A673 (cell line): ENCODE measurements at regions not wholly inside any gene's neighbourhood (a gene's known extent, or its start where the extent isn't known, plus 50 kb on each side); places are given as distances from the start of the nearest gene placed in this dataset.

Experiments used
- BruUV-seq: library from RNA; stranded (reverse); fragments of 400-500 nt; replicated peaks from 2 replicates; lab custom pipeline; 2021; lab: Mats Ljungman, UMichigan
- CTCF ChIA-PET: fragments of 300-600 bp; sonication (Branson Sonifier 250); formaldehyde crosslinking; loops from one replicate; lab custom pipeline; 2022; ENCODE audit warnings: antibody characterized with exemption; lab: Charles Lee
- POLR2A ChIA-PET: fragments of 300-600 bp; sonication (Branson Sonifier 250); formaldehyde crosslinking; loops from one replicate; lab custom pipeline; 2022; ENCODE audit warnings: antibody characterized with exemption; ENCODE audit not compliant: low non-redundant PET; lab: Charles Lee
- DNase-seq: peaks from one replicate; pipeline ENCODE4 v3.0.0-alpha.2; 2015; ENCODE audit warnings: low spot score
- H3K27ac ChIP-seq: fragments of 200-600 bp; sonication (generic); 2 replicates; pipeline ENCODE4 v1.5.1; 2016; ENCODE audit warnings: mixed run types, low read depth, mild to moderate bottlenecking, mixed read lengths, antibody characterized with exemption, low read length; ENCODE audit not compliant: poor library complexity, severe bottlenecking
- H3K27me3 ChIP-seq: fragments of 200-600 bp; sonication (generic); replicated peaks from 2 replicates; pipeline ENCODE4 v1.6.1; 2017; ENCODE audit warnings: mixed run types, low read depth, mild to moderate bottlenecking, mixed read lengths, antibody characterized with exemption, low read length; ENCODE audit not compliant: insufficient read depth, poor library complexity
- H3K36me3 ChIP-seq: fragments of 200-600 bp; sonication (generic); 2 replicates; pipeline ENCODE4 v1.6.1; 2016; ENCODE audit warnings: mixed run types, mild to moderate bottlenecking, mixed read lengths, antibody characterized with exemption, low read length; ENCODE audit not compliant: insufficient read depth, poor library complexity, severe bottlenecking
- H3K4me1 ChIP-seq: fragments of 200-600 bp; sonication (generic); 2 replicates; pipeline ENCODE4 v1.6.1; 2017; ENCODE audit warnings: mixed run types, mild to moderate bottlenecking, mixed read lengths, antibody characterized with exemption, low read length; ENCODE audit not compliant: insufficient read depth, poor library complexity, severe bottlenecking
- H3K4me3 ChIP-seq: fragments of 200-600 bp; sonication (generic); 2 replicates; pipeline ENCODE4 v1.5.1; 2016; ENCODE audit warnings: low read depth, mixed run types, mild to moderate bottlenecking, mixed read lengths, low read length; ENCODE audit not compliant: poor library complexity, severe bottlenecking
- H3K9me3 ChIP-seq: fragments of 200-600 bp; sonication (generic); 2 replicates; pipeline ENCODE4 v1.6.1; 2016; ENCODE audit warnings: mixed run types, low read depth, mild to moderate bottlenecking, mixed read lengths, antibody characterized with exemption, low read length; ENCODE audit not compliant: poor library complexity, severe bottlenecking
- CTCF ChIP-seq: fragments of 300-800, 200-600 bp; sonication (generic); conservative IDR thresholded peaks from 2 replicates; pipeline ENCODE4 v1.5.1; 2017; ENCODE audit warnings: low read depth, mild to moderate bottlenecking, antibody characterized with exemption, low read length, moderate library complexity, mixed read lengths
- EZH2 ChIP-seq: fragments of 200-600 bp; sonication (generic); IDR thresholded peaks from 2 replicates; pipeline ENCODE4 v1.6.1; 2017; ENCODE audit warnings: borderline replicate concordance, low read depth, mild to moderate bottlenecking, mixed read lengths, antibody characterized with exemption, low read length; ENCODE audit not compliant: poor library complexity, severe bottlenecking
- intact Hi-C: fragments of 100-400 bp; cut with micrococcal nuclease; formaldehyde crosslinking; loops from one replicate; pipeline ENCODE4 v1.10.0; 2022; ENCODE audit not compliant: unreplicated experiment

- TF ChIP-seq EZH2 = no peak
- no peak for TF ChIP-seq CTCF
- Histone ChIP-seq H3K9me3 (no peaks in the 10 kb centered on the region), H3K27ac (no peak overlapping the region), H3K4me1 (no peaks in the 10 kb centered on the region), H3K4me3 (no peak overlapping the region), H3K36me3 (no peaks in the 10 kb centered on the region), H3K27me3 (no peaks in the 10 kb centered on the region)
- ChIA-PET POLR2A (no interaction called here), CTCF (no interaction called here)
- no peak for DNase-seq
- no TSS peak for BruUV-seq
- intact Hi-C loops = no loop called here
These were observed 252.7 kb downstream of the PARN start for GRCh38 chr16:14377326-14377725.

GRCh38 chr16:14375132-14375491 lies 254.9 kb downstream of the PARN start:
- no peak overlapping the region for H3K27ac ChIP-seq

GRCh38 chr16:14374451-14375131 lies 255.5 kb downstream of the PARN start:
- ChIA-PET CTCF (no interaction called here), POLR2A (no interaction called here)
- no peaks in the 10 kb centered on the region for H3K9me3 ChIP-seq
- no peak overlapping the region for H3K27ac ChIP-seq
- no peaks in the 10 kb centered on the region for H3K27me3 ChIP-seq
- no peak overlapping the region for H3K4me3 ChIP-seq
- no peak for DNase-seq
- BruUV-seq = no TSS peak
- H3K4me1 ChIP-seq = no peaks in the 10 kb centered on the region
- intact Hi-C loops = no loop called here
- TF ChIP-seq CTCF = no peak
- no peak for TF ChIP-seq EZH2
- H3K36me3 ChIP-seq = no peaks in the 10 kb centered on the region

More at GRCh38 chr16:14375132-14375491, 254.9 kb downstream of the PARN start:
- intact Hi-C loops = no loop called here
- POLR2A ChIA-PET = no interaction called here
- BruUV-seq = no TSS peak
- CTCF ChIA-PET = no interaction called here
- no peak for DNase-seq
- Histone ChIP-seq H3K4me3 (no peak overlapping the region), H3K9me3 (no peaks in the 10 kb centered on the region), H3K36me3 (no peaks in the 10 kb centered on the region), H3K4me1 (no peaks in the 10 kb centered on the region), H3K27me3 (no peaks in the 10 kb centered on the region)
- TF ChIP-seq CTCF = no peak
- no peak for TF ChIP-seq EZH2
